SK-N-SH (cell line): ENCODE measurements at regions not wholly inside any gene's neighbourhood (a gene's known extent, or its start where the extent isn't known, plus 50 kb on each side); places are given as distances from the start of the nearest gene placed in this dataset.

ENCODE experiments used
- CTCF ChIA-PET: fragments of 300-600, 350-600 bp; formaldehyde crosslinking; extraction: SDS; loops from one replicate; lab custom pipeline; 2021; lab: Yijun Ruan, JAX
- POLR2A ChIA-PET: fragments of 350-600 bp; sonication (Branson Sonifier 250); formaldehyde crosslinking; extraction: SDS; loops from one replicate; lab custom pipeline; 2020; ENCODE audit warnings: antibody characterized with exemption, inconsistent platforms; lab: Yijun Ruan, JAX
- DNase-seq: peaks from one replicate; pipeline ENCODE4 v3.0.0; 2012
- H2AFZ ChIP-seq: fragments of 200-600 bp; sonication (generic); 2 replicates; pipeline ENCODE4 v1.8.1; 2016; ENCODE audit warnings: antibody characterized with exemption, mild to moderate bottlenecking, low read depth
- H3F3A ChIP-seq: fragments of 200-600 bp; sonication (generic); replicated peaks from 2 replicates; pipeline ENCODE3; 2016; ENCODE audit warnings: antibody characterized with exemption, mild to moderate bottlenecking; ENCODE audit not compliant: insufficient read depth
- H3K27ac ChIP-seq, 2 experiments: fragments of 200-500 bp in 1 of 2; fragments of 200-600 bp in 1 of 2; sonication (Bioruptor generic) in 1 of 2; sonication (generic), shearing (Covaris generic) in 1 of 2; 2 replicates each; pipeline versions ENCODE4 v1.5.1 to v1.6.1; 2014 to 2016; ENCODE audit warnings: low read depth in 2 of 2, inconsistent platforms in 1 of 2, low read length in 1 of 2, mild to moderate bottlenecking in 1 of 2, mixed read lengths in 1 of 2
- H3K27me3 ChIP-seq: fragments of 200-600 bp; sonication (generic), shearing (Covaris generic); 2 replicates; pipeline ENCODE4 v1.6.1; 2016; ENCODE audit warnings: mixed run types; ENCODE audit not compliant: insufficient read depth
- H3K36me3 ChIP-seq, 2 experiments: fragments of 200-500 bp in 1 of 2; fragments of 200-600 bp in 1 of 2; sonication (Bioruptor generic) in 1 of 2; sonication (generic) in 1 of 2; replicated peaks in 1 of 2; 2 replicates each; pipeline versions ENCODE3 to v1.5.1; 2014 to 2016; ENCODE audit warnings: low read length in 1 of 2, mild to moderate bottlenecking in 1 of 2; ENCODE audit not compliant: insufficient read depth in 2 of 2, control insufficient read depth in 1 of 2
- H3K4me1 ChIP-seq, 2 experiments: fragments of 200-500 bp in 1 of 2; fragments of 200-600 bp in 1 of 2; sonication (Bioruptor generic) in 1 of 2; sonication (generic), shearing (Covaris generic) in 1 of 2; 2 replicates each; pipeline versions ENCODE4 v1.5.1 to v1.6.1; 2014 to 2016; ENCODE audit warnings: low read depth in 1 of 2, low read length in 1 of 2, mixed run types in 1 of 2; ENCODE audit not compliant: insufficient read depth in 2 of 2, control insufficient read depth in 1 of 2
- H3K4me2 ChIP-seq: fragments of 200-600 bp; sonication (generic), shearing (Covaris generic); 2 replicates; pipeline ENCODE4 v1.6.1; 2017; ENCODE audit warnings: mixed run types
- H3K4me3 ChIP-seq, 2 experiments: fragments of 200-500 bp in 1 of 2; fragments of 200-600 bp in 1 of 2; sonication (Bioruptor generic) in 1 of 2; sonication (generic), shearing (Covaris generic) in 1 of 2; 2 replicates each; pipeline versions ENCODE4 v1.5.1 to v1.8.1; 2014 to 2016; ENCODE audit warnings: low read depth in 2 of 2, inconsistent platforms in 1 of 2, low read length in 1 of 2, mild to moderate bottlenecking in 1 of 2, mixed read lengths in 1 of 2, moderate library complexity in 1 of 2
- H3K79me2 ChIP-seq: fragments of 200-600 bp; sonication (generic); 2 replicates; pipeline ENCODE4 v1.8.1; 2017; ENCODE audit warnings: mild to moderate bottlenecking; ENCODE audit not compliant: insufficient read depth
- H3K9ac ChIP-seq: fragments of 200-600 bp; sonication (generic); 2 replicates; pipeline ENCODE4 v1.6.1; 2017; ENCODE audit warnings: mixed run types
- H3K9me2 ChIP-seq: fragments of 200-600 bp; sonication (generic); 2 replicates; pipeline ENCODE4 v1.6.1; 2017; ENCODE audit warnings: mixed run types
- H3K9me3 ChIP-seq: fragments of 200-600 bp; sonication (generic); 2 replicates; pipeline ENCODE4 v1.6.1; 2017; ENCODE audit warnings: mixed run types, mild to moderate bottlenecking, moderate library complexity
- H4K20me1 ChIP-seq: fragments of 200-600 bp; sonication (generic); 2 replicates; pipeline ENCODE4 v1.6.1; 2017; ENCODE audit warnings: mild to moderate bottlenecking, mixed run types; ENCODE audit not compliant: insufficient read depth
- CHD2 ChIP-seq: fragments of 150-350 bp; IDR thresholded peaks from 2 replicates; pipeline ENCODE4 v1.6.1; 2018; ENCODE audit warnings: low read length; ENCODE audit not compliant: partially characterized antibody
- FOSL2 ChIP-seq: IDR thresholded peaks from 2 replicates; pipeline ENCODE4 v1.4.0; 2012; ENCODE audit warnings: low read depth, mild to moderate bottlenecking, moderate library complexity, borderline replicate concordance
- FOXM1 ChIP-seq: IDR thresholded peaks from 2 replicates; pipeline ENCODE4 v1.4.0; 2012; ENCODE audit warnings: low read depth, mild to moderate bottlenecking
- IRF3 ChIP-seq: fragments of 150-350 bp; IDR thresholded peaks from 2 replicates; pipeline ENCODE4 v1.6.1; 2016; ENCODE audit warnings: mild to moderate bottlenecking, low read depth, low read length
- JUND ChIP-seq: IDR thresholded peaks from 2 replicates; pipeline ENCODE4 v1.4.0; 2012
- RAD21 ChIP-seq: IDR thresholded peaks from 2 replicates; pipeline ENCODE4 v1.6.1; 2012; ENCODE audit warnings: mild to moderate bottlenecking, low read length
- RCOR1 ChIP-seq: fragments of 150-350 bp; IDR thresholded peaks from 2 replicates; pipeline ENCODE4 v1.6.1; 2017; ENCODE audit warnings: antibody characterized with exemption, low read length
- SMC3 ChIP-seq: IDR thresholded peaks from 2 replicates; pipeline ENCODE4 v1.6.1; 2012; ENCODE audit warnings: low read depth, low read length, improper control_type of control experiment
- TCF12 ChIP-seq: IDR thresholded peaks from 2 replicates; pipeline ENCODE4 v1.4.0; 2012
- WGBS: methylation state at CpG from one replicate; pipeline ENCODE4 v1.1.6; 2017; ENCODE audit warnings: low lambda C conversion rate; 5-methylcytosine and 5-hydroxymethylcytosine counted together

DNA sequence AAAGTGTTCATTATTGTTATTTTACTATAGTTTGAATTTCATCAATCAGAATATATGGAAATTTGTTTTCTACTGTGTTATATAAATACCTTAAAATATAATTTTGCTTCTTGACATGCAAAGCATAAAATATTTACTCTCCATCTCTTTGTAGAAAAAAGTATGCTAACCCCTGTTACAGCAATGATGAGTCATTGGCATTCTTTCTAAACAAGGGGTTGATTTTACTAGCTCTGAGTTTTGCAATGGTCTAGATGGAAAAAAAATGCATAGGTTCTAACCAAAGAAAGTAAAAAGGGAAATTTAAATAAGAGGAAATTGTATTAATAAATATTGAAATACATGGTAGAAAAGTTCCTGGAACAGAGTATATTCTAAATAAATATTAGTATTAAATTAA is 990.2 kb upstream of the ATXN7L3B start:
- CTCF ChIA-PET: no interaction called here
- DNase-seq: no peak
- Histone ChIP-seq H3K79me2 (no peaks in the 10 kb centered on the region), H3K4me1 (no peaks in the 10 kb centered on the region), H3K36me3 (no peaks in the 10 kb centered on the region), H3K4me2 (no peak overlapping the region), H3K27ac (no peak overlapping the region), H4K20me1 (no peaks in the 10 kb centered on the region), H3K9ac (no peak overlapping the region), H3K27me3 (no peaks in the 10 kb centered on the region)
- POLR2A ChIA-PET: no interaction called here
- TF ChIP-seq SMC3 (no peak), FOXM1 (no peak), JUND (no peak), TCF12 (no peak), FOSL2 (no peak), RCOR1 (no peak), CHD2 (no peak)
- TF ChIP-seq, all 33 proteins: peak for 0
- Histone ChIP-seq H3F3A (no peaks in the 10 kb centered on the region), H3K9me2 (no peaks in the 10 kb centered on the region), H2AFZ (no peak overlapping the region), H3K4me3 (no peak overlapping the region), H3K9me3 (no peaks in the 10 kb centered on the region)

- Histone ChIP-seq H4K20me1 (no peaks in the 10 kb centered on the region), H3K9me2 (no peaks in the 10 kb centered on the region), H3K4me3 (no peak overlapping the region), H3F3A (no peaks in the 10 kb centered on the region), H3K36me3 (no peaks in the 10 kb centered on the region), H3K4me2 (no peak overlapping the region), H3K79me2 (no peaks in the 10 kb centered on the region), H3K9me3 (no peaks in the 10 kb centered on the region), H3K27ac (no peak overlapping the region), H2AFZ (no peak overlapping the region), H3K4me1 (no peaks in the 10 kb centered on the region), H3K9ac (no peak overlapping the region), H3K27me3 (no peaks in the 10 kb centered on the region)
- no peak for DNase-seq
- TF ChIP-seq RAD21: no peak
- POLR2A ChIA-PET: no interaction called here
- 5% methylated on average over 4 of the region's 4 CpGs for WGBS
- CTCF ChIA-PET: no interaction called here
Measured at GRCh38 chr12:73585136-73585535, 952.5 kb upstream of the ATXN7L3B start.

- TF ChIP-seq IRF3 (no peak), FOSL2 (no peak), JUND (no peak), RAD21 (no peak), SMC3 (no peak)
- ChIA-PET POLR2A (no interaction called here), CTCF (no interaction called here)
- H4K20me1 ChIP-seq: no peaks in the 10 kb centered on the region
- DNase-seq: no peak
- H3K9me3 ChIP-seq: no peaks in the 10 kb centered on the region
- H3F3A ChIP-seq: no peaks in the 10 kb centered on the region
- no peaks in the 10 kb centered on the region for H3K27me3 ChIP-seq
- no peak overlapping the region for H2AFZ ChIP-seq
- H3K79me2 ChIP-seq: no peaks in the 10 kb centered on the region
- H3K36me3 ChIP-seq: no peaks in the 10 kb centered on the region
- WGBS: 0% methylated on average over 1 of the region's 1 CpG
- H3K9ac ChIP-seq: no peak overlapping the region
- no peaks in the 10 kb centered on the region for H3K4me1 ChIP-seq
- H3K9me2 ChIP-seq: no peaks in the 10 kb centered on the region
- no peak overlapping the region for H3K27ac ChIP-seq
- H3K4me2 ChIP-seq: no peak overlapping the region
- H3K4me3 ChIP-seq: no peak overlapping the region
Measured at GRCh38 chr12:73589220-73589619, 948.4 kb upstream of the ATXN7L3B start.
